ENCODE measurements at regions not wholly inside any gene's neighbourhood (a gene's known extent, or its start where the extent isn't known, plus 50 kb on each side); places are given as distances from the start of the nearest gene placed in this dataset.

GRCh38 chr6:92263864-92264263 lies 1155.5 kb downstream of the EPHA7 start:
- TF ChIP-seq CTCF (conservative IDR thresholded peaks at IDR 0.05; ENCODE audit: low read depth, low read length), result no peak
- no peak for TF ChIP-seq EZH2 (IDR thresholded peaks at IDR 0.05; ENCODE audit: borderline replicate concordance, low read depth, low read length, poor library complexity, severe bottlenecking)

Measured in A673 (cell line).